ENCODE measurements at regions not wholly inside any gene's neighbourhood (a gene's known extent, or its start where the extent isn't known, plus 50 kb on each side); places are given as distances from the start of the nearest gene placed in this dataset.

DNA sequence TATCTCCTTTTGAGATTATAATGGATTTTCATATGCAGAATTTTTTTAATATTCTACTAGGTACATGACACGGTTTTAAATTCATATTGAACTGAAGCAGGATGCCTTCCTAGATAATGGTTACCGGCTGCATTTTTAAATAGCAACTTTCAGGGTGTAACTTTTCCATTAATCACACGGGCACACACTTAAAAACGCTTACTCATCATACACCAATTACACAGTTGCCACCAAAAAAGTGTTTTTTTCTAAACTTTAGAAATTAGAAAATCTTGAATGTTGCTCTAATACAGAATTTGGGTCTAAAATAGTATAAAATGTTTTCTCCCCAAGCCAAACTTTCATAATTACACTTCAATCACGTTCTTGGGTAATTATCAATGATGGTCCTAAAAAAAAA lies 149.1 kb upstream of the RNF32 start:
- no peak overlapping the region for H3K4me3 ChIP-seq (ENCODE audit: low read depth, low read length)
- no peak for DNase-seq
- H3K9me3 ChIP-seq: no peaks in the 10 kb centered on the region
- no peaks in the 10 kb centered on the region for H3K36me3 ChIP-seq
- no peaks in the 10 kb centered on the region for H3K27me3 ChIP-seq
- no peaks in the 10 kb centered on the region for H3K4me1 ChIP-seq
- TF ChIP-seq, protein P1, sequence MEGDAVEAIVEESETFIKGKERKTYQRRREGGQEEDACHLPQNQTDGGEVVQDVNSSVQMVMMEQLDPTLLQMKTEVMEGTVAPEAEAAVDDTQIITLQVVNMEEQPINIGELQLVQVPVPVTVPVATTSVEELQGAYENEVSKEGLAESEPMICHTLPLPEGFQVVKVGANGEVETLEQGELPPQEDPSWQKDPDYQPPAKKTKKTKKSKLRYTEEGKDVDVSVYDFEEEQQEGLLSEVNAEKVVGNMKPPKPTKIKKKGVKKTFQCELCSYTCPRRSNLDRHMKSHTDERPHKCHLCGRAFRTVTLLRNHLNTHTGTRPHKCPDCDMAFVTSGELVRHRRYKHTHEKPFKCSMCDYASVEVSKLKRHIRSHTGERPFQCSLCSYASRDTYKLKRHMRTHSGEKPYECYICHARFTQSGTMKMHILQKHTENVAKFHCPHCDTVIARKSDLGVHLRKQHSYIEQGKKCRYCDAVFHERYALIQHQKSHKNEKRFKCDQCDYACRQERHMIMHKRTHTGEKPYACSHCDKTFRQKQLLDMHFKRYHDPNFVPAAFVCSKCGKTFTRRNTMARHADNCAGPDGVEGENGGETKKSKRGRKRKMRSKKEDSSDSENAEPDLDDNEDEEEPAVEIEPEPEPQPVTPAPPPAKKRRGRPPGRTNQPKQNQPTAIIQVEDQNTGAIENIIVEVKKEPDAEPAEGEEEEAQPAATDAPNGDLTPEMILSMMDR (IDR thresholded peaks at IDR 0.05; ENCODE audit: low read depth, low read length): no peak

DNA sequence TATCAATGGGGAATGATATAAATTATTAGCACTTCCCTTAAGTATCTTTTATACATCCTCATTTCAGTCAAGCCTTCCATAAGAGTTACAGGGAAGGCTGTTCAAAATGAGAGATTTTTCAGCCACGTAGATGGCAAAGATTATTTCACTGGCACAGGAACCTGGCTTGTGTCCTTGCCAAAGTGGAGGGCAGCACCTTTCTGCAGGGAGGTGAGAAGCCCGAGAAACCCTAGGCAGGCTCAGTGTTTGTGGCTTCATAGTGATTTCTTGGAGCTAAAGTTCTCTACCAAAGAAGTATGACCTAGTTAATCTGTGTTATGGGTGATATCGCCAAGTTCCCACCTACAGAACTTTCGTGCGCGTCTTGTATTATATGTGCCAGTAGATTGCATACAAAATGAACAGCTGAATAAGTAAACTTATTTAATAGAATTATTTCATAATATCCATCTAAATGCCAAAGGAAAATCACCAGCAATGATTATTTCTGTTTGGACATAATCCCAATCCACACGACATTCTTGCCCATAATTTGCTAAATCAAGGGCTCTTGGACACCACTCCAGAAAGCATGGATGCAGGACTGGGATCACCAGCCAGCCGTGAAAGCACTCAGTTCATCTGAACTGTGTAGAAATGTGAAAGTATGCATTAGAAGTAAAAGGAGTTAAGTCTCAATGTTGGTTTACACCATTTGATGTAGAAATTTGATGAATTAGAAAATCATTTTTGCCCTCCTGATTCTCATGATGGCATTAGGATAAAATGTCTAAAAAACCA lies 150.4 kb upstream of the RNF32 start:
- TF ChIP-seq, protein P1 (IDR thresholded peaks at IDR 0.05; ENCODE audit: low read depth, low read length): no peak
- H3K4me3 ChIP-seq (ENCODE audit: low read depth, low read length): no peak overlapping the region
- no peak for DNase-seq
- H3K9me3 ChIP-seq: no peaks in the 10 kb centered on the region
- H3K27me3 ChIP-seq: no peaks in the 10 kb centered on the region
- H3K4me1 ChIP-seq: no peaks in the 10 kb centered on the region
- H3K36me3 ChIP-seq: no peaks in the 10 kb centered on the region

DNA sequence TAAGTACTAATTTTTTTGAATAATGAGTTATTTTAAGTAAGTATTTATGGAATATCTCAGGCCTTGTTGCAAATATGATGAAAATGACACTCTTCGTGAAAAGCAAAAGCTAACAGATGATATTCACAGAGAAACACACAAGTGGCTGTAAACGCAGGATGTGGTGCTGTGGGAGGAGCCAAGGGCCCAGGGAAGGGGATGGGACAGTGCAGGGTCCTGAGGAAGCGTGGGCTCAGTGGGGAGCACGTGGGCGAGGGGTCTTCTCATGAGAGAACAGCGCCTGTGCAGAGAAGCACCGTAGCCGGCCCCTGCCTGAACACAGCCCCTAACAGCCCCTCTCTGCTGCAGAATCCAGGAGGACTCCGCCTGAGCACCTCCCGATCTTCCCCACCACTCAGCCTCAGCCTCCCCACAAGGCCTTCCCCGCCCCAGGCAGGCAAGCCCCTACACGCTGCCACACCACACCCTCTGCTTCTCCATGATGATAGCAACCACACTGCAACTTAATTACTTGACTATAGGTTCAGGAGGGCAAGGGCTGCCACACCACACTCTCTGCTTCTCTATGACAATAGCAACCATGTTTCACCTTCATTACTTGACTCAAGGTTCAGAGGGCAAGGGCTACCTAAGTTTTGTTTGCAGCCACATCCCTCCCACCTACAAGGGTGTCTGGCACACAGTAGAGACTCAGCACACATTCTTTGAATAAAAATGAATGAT lies 152.6 kb upstream of the RNF32 start:
- no peaks in the 10 kb centered on the region for H3K4me1 ChIP-seq
- H3K4me3 ChIP-seq (ENCODE audit: low read depth, low read length): no peak overlapping the region
- no peaks in the 10 kb centered on the region for H3K9me3 ChIP-seq
- TF ChIP-seq, protein P1 (IDR thresholded peaks at IDR 0.05; ENCODE audit: low read depth, low read length): no peak
- H3K36me3 ChIP-seq: no peaks in the 10 kb centered on the region
- no peak for DNase-seq
- no peaks in the 10 kb centered on the region; the same call in 1 of the 2 replicates for H3K27me3 ChIP-seq

DNA sequence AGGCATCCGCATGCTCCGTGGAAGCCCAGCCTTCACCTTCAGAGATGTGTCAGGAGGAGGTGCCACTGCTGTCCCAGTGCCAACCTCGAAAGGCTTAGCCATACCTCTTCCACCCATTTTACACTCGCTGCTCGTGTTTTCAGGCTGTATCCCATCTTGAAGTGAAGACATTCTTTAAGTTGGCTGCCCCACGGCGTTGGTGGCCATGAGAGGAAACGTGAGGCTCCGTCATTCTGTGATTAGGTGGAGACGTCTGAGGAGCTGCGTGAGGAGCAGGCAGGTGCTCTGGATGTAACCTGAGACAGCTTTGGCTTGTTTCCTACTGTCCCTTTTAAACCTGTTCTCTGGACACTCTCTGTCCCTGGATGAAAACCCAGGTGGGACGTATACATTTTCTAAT lies 159.9 kb upstream of the RNF32 start:
- no peaks in the 10 kb centered on the region for H3K4me1 ChIP-seq
- no peaks in the 10 kb centered on the region for H3K36me3 ChIP-seq
- H3K27me3 ChIP-seq: peaks cover 11% of the 10 kb centered on the region
- H3K9me3 ChIP-seq: no peaks in the 10 kb centered on the region
- TF ChIP-seq, protein P1 (IDR thresholded peaks at IDR 0.05; ENCODE audit: low read depth, low read length): no peak
- no peak for DNase-seq
- no peak overlapping the region for H3K4me3 ChIP-seq (ENCODE audit: low read depth, low read length)

DNA sequence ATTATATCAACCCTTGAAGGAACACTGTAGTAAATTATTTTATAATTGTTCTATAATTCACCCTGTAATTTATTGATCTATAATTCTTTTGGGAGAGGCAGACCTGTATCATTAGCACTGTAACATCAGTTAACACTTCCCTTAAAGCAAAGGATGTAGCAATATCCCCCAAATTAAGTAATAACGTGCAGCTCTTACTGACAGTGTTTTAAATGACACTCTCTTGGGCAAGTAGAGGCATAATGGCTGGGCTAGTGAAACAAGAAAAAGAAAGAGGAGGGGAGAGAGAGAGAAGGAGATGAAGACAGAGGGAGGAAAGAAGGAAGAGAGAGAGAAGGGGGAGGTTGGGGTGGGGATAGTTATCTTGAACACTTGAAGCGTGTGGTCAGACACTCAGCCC lies 161.0 kb upstream of the RNF32 start:
- Histone ChIP-seq H3K9me3 (no peaks in the 10 kb centered on the region), H3K4me3 (ENCODE audit: low read depth, low read length) (no peak overlapping the region), H3K36me3 (no peaks in the 10 kb centered on the region), H3K27me3 (peaks cover 11% of the 10 kb centered on the region), H3K4me1 (no peaks in the 10 kb centered on the region)
- TF ChIP-seq, protein P1 (IDR thresholded peaks at IDR 0.05; ENCODE audit: low read depth, low read length): no peak
- no peak for DNase-seq

DNA sequence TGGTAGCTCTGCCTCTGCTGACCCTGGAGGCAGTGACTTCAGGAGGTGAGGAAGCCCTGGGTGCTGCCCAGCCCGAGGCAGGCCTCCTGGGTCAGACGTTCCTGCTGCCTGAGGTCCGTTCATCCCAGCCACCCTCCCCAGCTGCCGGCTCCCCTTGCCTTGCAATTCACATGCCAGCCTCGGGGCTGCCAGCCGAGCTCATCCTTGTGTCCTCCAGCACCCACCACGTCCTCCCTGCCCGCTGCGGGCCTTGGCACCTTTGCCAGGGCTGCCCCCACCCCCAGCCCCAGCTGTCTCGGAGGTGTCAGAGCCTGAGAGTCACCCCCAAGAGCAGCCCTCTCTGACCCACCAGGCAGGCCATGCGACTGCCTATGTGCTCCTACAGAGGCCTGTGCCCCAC lies 162.1 kb upstream of the RNF32 start:
- no peak for DNase-seq
- Histone ChIP-seq H3K27me3 (peaks cover 11% of the 10 kb centered on the region), H3K36me3 (no peaks in the 10 kb centered on the region), H3K9me3 (no peaks in the 10 kb centered on the region), H3K4me3 (ENCODE audit: low read depth, low read length) (no peak overlapping the region), H3K4me1 (no peaks in the 10 kb centered on the region)
- TF ChIP-seq, protein P1 (IDR thresholded peaks at IDR 0.05; ENCODE audit: low read depth, low read length): no peak
